ENCODE measurements at regions not wholly inside any gene's neighbourhood (a gene's known extent, or its start where the extent isn't known, plus 50 kb on each side); places are given as distances from the start of the nearest gene placed in this dataset. TPM values are rescaled to one million over a fixed set of nuclear protein-coding genes. Genes with fewer than 3 reads are reported as not detected.

Small RNA genes in the stretch of these regions (microRNA-seq; reads per million reads assigned to microRNA genes)
- gene MIR1246 (ENCODE audit: borderline replicate concordance) = not detected

Measured in activated CD4-positive, alpha-beta T cell treated with anti-CD3 and anti-CD28 coated beads for 36 hours (primary cell).